ENCODE measurements at regions not wholly inside any gene's neighbourhood (a gene's known extent, or its start where the extent isn't known, plus 50 kb on each side); places are given as distances from the start of the nearest gene placed in this dataset.

- Histone ChIP-seq H3K4me1 (no peaks in the 10 kb centered on the region), H3K27ac (no peak overlapping the region), H3K36me3 (no peaks in the 10 kb centered on the region), H3K4me3 (no peak overlapping the region), H3K9me3 (peaks cover 10 to 40% (median 21%) of the 10 kb centered on the region in 4 donors), H3K27me3 (no peaks in the 10 kb centered on the region)
- TF ChIP-seq POLR2AphosphoS5 (IDR thresholded peaks at IDR 0.05) (no peak), EP300 (IDR thresholded peaks at IDR 0.05) (no peak), POLR2A (IDR thresholded peaks at IDR 0.05) (no peak)
- TF ChIP-seq, protein P1, sequence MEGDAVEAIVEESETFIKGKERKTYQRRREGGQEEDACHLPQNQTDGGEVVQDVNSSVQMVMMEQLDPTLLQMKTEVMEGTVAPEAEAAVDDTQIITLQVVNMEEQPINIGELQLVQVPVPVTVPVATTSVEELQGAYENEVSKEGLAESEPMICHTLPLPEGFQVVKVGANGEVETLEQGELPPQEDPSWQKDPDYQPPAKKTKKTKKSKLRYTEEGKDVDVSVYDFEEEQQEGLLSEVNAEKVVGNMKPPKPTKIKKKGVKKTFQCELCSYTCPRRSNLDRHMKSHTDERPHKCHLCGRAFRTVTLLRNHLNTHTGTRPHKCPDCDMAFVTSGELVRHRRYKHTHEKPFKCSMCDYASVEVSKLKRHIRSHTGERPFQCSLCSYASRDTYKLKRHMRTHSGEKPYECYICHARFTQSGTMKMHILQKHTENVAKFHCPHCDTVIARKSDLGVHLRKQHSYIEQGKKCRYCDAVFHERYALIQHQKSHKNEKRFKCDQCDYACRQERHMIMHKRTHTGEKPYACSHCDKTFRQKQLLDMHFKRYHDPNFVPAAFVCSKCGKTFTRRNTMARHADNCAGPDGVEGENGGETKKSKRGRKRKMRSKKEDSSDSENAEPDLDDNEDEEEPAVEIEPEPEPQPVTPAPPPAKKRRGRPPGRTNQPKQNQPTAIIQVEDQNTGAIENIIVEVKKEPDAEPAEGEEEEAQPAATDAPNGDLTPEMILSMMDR (IDR thresholded peaks at IDR 0.05), result no peak
- intact Hi-C loops (cut with DNase I; ENCODE audit: low total_unique reads), result no loop called here
- no peak for DNase-seq
Observed at GRCh38 chr3:88795503-88795902, 311.9 kb upstream of the EPHA3 start.

- intact Hi-C loops (cut with DNase I; ENCODE audit: low total_unique reads), result no loop called here
- WGBS, 5 donors, result 48 to 67% (median 54%) methylated on average over 3 of the region's 3 CpGs
Observed at GRCh38 chr3:88807491-88808105, 299.8 kb upstream of the EPHA3 start.

GRCh38 chr3:88809993-88810392 lies 297.4 kb upstream of the EPHA3 start:
- H3K9me3 ChIP-seq, result no peaks in the 10 kb centered on the region
- peaks cover 0 to 14% (median 4%) of the 10 kb centered on the region in 4 donors for H3K4me1 ChIP-seq
- WGBS, 5 donors, result 3 to 23% (median 9%) methylated on average over 2 of the region's 2 CpGs
- no peaks in the 10 kb centered on the region for H3K36me3 ChIP-seq
- intact Hi-C loops (cut with DNase I; ENCODE audit: low total_unique reads), result no loop called here
- H3K27ac ChIP-seq, result no peak overlapping the region
- TF ChIP-seq, protein P1 (IDR thresholded peaks at IDR 0.05), result no peak
- no peak for TF ChIP-seq POLR2AphosphoS5 (IDR thresholded peaks at IDR 0.05)
- TF ChIP-seq POLR2A (IDR thresholded peaks at IDR 0.05), result no peak
- TF ChIP-seq EP300 (IDR thresholded peaks at IDR 0.05), result no peak
- H3K4me3 ChIP-seq, result no peak overlapping the region
- no peaks in the 10 kb centered on the region for H3K27me3 ChIP-seq
- no peak for DNase-seq

More at GRCh38 chr3:88807491-88808105, 299.8 kb upstream of the EPHA3 start:
- Histone ChIP-seq H3K4me3 (no peak overlapping the region), H3K36me3 (no peaks in the 10 kb centered on the region), H3K4me1 (peaks cover 0 to 14% (median 4%) of the 10 kb centered on the region in 4 donors), H3K9me3 (no peaks in the 10 kb centered on the region), H3K27ac (no peak overlapping the region), H3K27me3 (no peaks in the 10 kb centered on the region)
- no peak for DNase-seq
- TF ChIP-seq, protein P1 (IDR thresholded peaks at IDR 0.05), result no peak
- no peak for TF ChIP-seq POLR2AphosphoS5 (IDR thresholded peaks at IDR 0.05)
- no peak for TF ChIP-seq EP300 (IDR thresholded peaks at IDR 0.05)
- no peak for TF ChIP-seq POLR2A (IDR thresholded peaks at IDR 0.05)

DNA sequence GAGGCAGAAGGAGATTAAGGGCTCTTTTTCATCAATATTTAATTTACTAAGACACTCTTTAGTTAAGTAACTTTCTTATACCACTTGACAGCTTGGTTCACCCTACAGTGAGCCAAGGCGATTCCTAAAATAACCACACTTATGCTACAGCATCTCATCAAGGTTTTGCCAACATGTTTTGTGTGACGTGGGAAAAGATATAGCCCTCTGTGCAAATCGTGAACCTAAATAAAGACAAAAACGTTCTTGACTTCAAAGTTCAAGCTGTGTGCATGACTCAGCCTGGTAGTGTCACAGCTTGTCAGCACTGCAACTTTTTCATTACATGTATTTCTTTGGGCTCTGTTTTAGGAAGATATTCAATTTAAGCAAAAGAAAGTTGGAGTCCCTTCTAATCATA lies 297.0 kb upstream of the EPHA3 start:
- H3K4me1 ChIP-seq, result peaks cover 0 to 14% (median 4%) of the 10 kb centered on the region in 4 donors
- no peaks in the 10 kb centered on the region for H3K36me3 ChIP-seq
- no peaks in the 10 kb centered on the region for H3K9me3 ChIP-seq
- H3K27me3 ChIP-seq, result no peaks in the 10 kb centered on the region
- TF ChIP-seq POLR2AphosphoS5 (IDR thresholded peaks at IDR 0.05), result no peak
- TF ChIP-seq POLR2A (IDR thresholded peaks at IDR 0.05), result no peak
- no peak for TF ChIP-seq EP300 (IDR thresholded peaks at IDR 0.05)
- TF ChIP-seq, protein P1 (IDR thresholded peaks at IDR 0.05), result no peak
- H3K4me3 ChIP-seq, result no peak overlapping the region
- intact Hi-C loops (cut with DNase I; ENCODE audit: low total_unique reads), result no loop called here
- H3K27ac ChIP-seq, result no peak overlapping the region
- DNase-seq, result peak in 1 of 2 donors; percentile 21
- 14 to 30% (median 20%) methylated on average over 4 of the region's 4 CpGs for WGBS, 5 donors

Measured in stomach (tissue), 8 donors.